K562 (cell line): ENCODE measurements at regions not wholly inside any gene's neighbourhood (a gene's known extent, or its start where the extent isn't known, plus 50 kb on each side); places are given as distances from the start of the nearest gene placed in this dataset.

Experiments used
- ATF4 ChIP-seq: fragments of 450-650 bp; formaldehyde crosslinking; IDR thresholded peaks from 2 replicates; pipeline ENCODE4 v1.4.0; 2022; ENCODE audit warnings: mild to moderate bottlenecking, moderate library complexity
- CHD7 ChIP-seq: fragments of 200-600 bp; sonication (generic); IDR thresholded peaks from one replicate; pipeline ENCODE4 v1.6.1; 2012; ENCODE audit warnings: mild to moderate bottlenecking, low read depth, low read length, inconsistent platforms
- CREBBP ChIP-seq: IDR thresholded peaks from one replicate; pipeline ENCODE4 v1.6.1; 2012; ENCODE audit warnings: low read depth, mild to moderate bottlenecking, control low read depth, inconsistent platforms, low read length
- DEAF1 ChIP-seq: fragments of 450-650 bp; formaldehyde crosslinking; IDR thresholded peaks from 2 replicates; pipeline ENCODE4 v1.4.0; 2020; ENCODE audit warnings: mild to moderate bottlenecking, moderate library complexity
- FOXA3 ChIP-seq, 2 experiments: fragments of 450-650 bp in 1 of 2; sonication (generic) in 1 of 2; formaldehyde crosslinking; IDR thresholded peaks in 1 of 2; conservative IDR thresholded peaks in 1 of 2; 2 replicates each; pipeline versions ENCODE4 v1.4.0 to v1.8.0; 2020 to 2022; ENCODE audit warnings: mild to moderate bottlenecking in 2 of 2, missing genetic modification reagents in 1 of 2
- GABPB2 ChIP-seq: fragments of 250-450 bp; sonication (Bioruptor Pico); conservative IDR thresholded peaks from 2 replicates; pipeline ENCODE4 v1.5.1; 2021; ENCODE audit warnings: mild to moderate bottlenecking
- NR2C2 ChIP-seq, 2 experiments: fragments of 200-800 bp in 1 of 2; sonication (Bioruptor generic) in 1 of 2; sonication (generic) in 1 of 2; formaldehyde crosslinking in 1 of 2; IDR thresholded peaks; 2 replicates each; pipeline versions ENCODE4 v1.6.1 to v1.8.0; 2016 to 2022; ENCODE audit warnings: mild to moderate bottlenecking in 1 of 2, missing compliant biosample characterization in 1 of 2, missing genetic modification characterization in 1 of 2, missing genetic modification reagents in 1 of 2
- NRF1 ChIP-seq, 2 experiments: fragments of 450-650 bp; IDR thresholded peaks in 1 of 2; conservative IDR thresholded peaks in 1 of 2; 2 replicates each; pipeline ENCODE4 v1.6.1; 2014; ENCODE audit warnings: mild to moderate bottlenecking in 2 of 2
- PHTF2 ChIP-seq: fragments of 250-450 bp; sonication (Bioruptor Pico); IDR thresholded peaks from 2 replicates; pipeline ENCODE4 v1.5.0; 2021; ENCODE audit warnings: mild to moderate bottlenecking
- POLR2H ChIP-seq: IDR thresholded peaks from 2 replicates; pipeline ENCODE4 v1.6.1; 2016; ENCODE audit warnings: missing genetic modification characterization, low read depth, mild to moderate bottlenecking, control low read depth, missing compliant biosample characterization, moderate library complexity
- TRIM24 ChIP-seq, 2 experiments: fragments of 450-650 bp; IDR thresholded peaks; 2 replicates each; pipeline ENCODE4 v1.6.1; 2016

GRCh38 chr3:171974986-171975837 is 64.2 kb upstream of the FNDC3B start (continued):
- TF ChIP-seq CHD7 (no peak), PHTF2 (no peak), NR2C2 (CRISPR knock-in tag; IDR thresholded peaks at IDR 0.05) (no peak), NR2C2 (tag; IDR thresholded peaks at IDR 0.05) (peak; percentile 72), GABPB2 (CRISPR knock-in tag) (no peak), POLR2H (peak; percentile 75), CREBBP (no peak), FOXA3 (CRISPR knock-in tag; conservative IDR thresholded peaks at IDR 0.05 in 1 of 2, IDR thresholded peaks at IDR 0.05 in 1 of 2) (0 out of 4 replicates have a peak, but pooled peaks of 1 of the 2 experiments have one; percentile 6), TRIM24 (IDR thresholded peaks at IDR 0.05) (peak; percentile 34 to 54; a peak in 1 of 4 replicates), DEAF1 (CRISPR knock-in tag) (no peak), ATF4 (no peak), NRF1 (conservative IDR thresholded peaks at IDR 0.05 in 1 of 2, IDR thresholded peaks at IDR 0.05 in 1 of 2) (no peak)
